Suprapubic skin (tissue), 4 donors: ENCODE measurements at regions not wholly inside any gene's neighbourhood (a gene's known extent, or its start where the extent isn't known, plus 50 kb on each side); places are given as distances from the start of the nearest gene placed in this dataset.

Experiments
- POLR2A ChIP-seq, 2 donors: fragments of 450-650 bp; IDR thresholded peaks; one replicate each; pipeline ENCODE4 v1.6.1; 2017; ENCODE audit warnings: antibody characterized with exemption in 2 of 2, mild to moderate bottlenecking in 2 of 2, moderate library complexity in 2 of 2
- POLR2AphosphoS5 ChIP-seq, 3 donors: sonication (generic); formaldehyde crosslinking; IDR thresholded peaks; one replicate each; pipeline ENCODE4 v1.6.1; 2017; ENCODE audit warnings: antibody characterized with exemption in 3 of 3
- TF ChIP-seq, protein P1 (sequence below), 2 donors: fragments of 200-600 bp in 1 of 2; fragments of 450-650 bp in 1 of 2; sonication (generic) in 1 of 2; IDR thresholded peaks; one replicate each; pipeline ENCODE4 v1.5.1; 2016 to 2019; ENCODE audit warnings: antibody characterized with exemption in 2 of 2, mild to moderate bottlenecking in 1 of 2, moderate library complexity in 1 of 2

DNA sequence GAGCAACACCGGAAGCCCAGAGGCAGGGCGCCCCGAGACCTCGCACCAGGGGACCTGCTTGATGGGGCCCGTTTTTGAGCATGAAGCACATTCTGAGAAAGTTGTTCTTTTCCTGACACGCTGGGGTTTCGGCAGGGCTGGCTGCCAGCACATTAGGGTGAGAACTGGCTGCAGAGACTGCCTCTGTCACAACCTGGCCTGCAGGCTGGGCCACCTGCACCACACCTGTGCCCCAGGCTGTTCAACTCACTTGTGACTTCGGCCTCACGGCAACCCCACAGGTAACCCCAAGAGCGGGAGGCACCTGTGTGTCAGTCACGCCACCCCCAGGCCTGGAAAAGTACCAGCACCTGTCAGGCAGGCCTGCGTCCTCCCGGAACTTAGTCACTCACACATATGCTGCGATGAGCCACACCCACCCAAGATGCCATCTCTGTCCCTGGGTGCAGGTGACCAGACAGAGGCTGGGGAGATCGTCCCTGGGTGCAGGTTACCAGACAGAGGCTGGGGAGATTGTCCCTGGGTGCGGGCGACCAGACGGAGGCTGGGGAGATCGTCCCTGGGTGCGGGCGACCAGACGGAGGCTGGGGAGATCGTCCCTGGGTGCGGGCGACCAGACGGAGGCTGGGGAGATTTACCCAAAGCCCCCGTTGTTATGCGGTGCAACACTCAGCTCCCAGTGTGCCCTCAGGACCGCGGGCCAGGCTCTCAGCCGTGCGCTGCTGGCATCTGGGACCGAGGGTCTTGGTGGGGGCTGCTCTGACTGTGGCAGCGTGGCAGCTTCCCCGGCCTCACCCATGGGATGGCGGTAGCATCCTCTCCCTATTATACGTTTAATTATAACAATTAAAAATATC lies 82.5 kb upstream of the BHLHE23 start:
- TF ChIP-seq, protein P1, sequence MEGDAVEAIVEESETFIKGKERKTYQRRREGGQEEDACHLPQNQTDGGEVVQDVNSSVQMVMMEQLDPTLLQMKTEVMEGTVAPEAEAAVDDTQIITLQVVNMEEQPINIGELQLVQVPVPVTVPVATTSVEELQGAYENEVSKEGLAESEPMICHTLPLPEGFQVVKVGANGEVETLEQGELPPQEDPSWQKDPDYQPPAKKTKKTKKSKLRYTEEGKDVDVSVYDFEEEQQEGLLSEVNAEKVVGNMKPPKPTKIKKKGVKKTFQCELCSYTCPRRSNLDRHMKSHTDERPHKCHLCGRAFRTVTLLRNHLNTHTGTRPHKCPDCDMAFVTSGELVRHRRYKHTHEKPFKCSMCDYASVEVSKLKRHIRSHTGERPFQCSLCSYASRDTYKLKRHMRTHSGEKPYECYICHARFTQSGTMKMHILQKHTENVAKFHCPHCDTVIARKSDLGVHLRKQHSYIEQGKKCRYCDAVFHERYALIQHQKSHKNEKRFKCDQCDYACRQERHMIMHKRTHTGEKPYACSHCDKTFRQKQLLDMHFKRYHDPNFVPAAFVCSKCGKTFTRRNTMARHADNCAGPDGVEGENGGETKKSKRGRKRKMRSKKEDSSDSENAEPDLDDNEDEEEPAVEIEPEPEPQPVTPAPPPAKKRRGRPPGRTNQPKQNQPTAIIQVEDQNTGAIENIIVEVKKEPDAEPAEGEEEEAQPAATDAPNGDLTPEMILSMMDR (IDR thresholded peaks at IDR 0.05), result no peak
- TF ChIP-seq POLR2A (IDR thresholded peaks at IDR 0.05) (no peak), POLR2AphosphoS5 (IDR thresholded peaks at IDR 0.05) (no peak)
